PC-9 (cell line): ENCODE measurements at regions not wholly inside any gene's neighbourhood (a gene's known extent, or its start where the extent isn't known, plus 50 kb on each side); places are given as distances from the start of the nearest gene placed in this dataset.

ENCODE experiments used
- CTCF ChIP-seq: fragments of 200-600 bp; sonication (generic); conservative IDR thresholded peaks from 2 replicates; pipeline ENCODE4 v1.6.1; 2017; ENCODE audit warnings: mixed run types, antibody characterized with exemption, mild to moderate bottlenecking, moderate library complexity
- EZH2 ChIP-seq: fragments of 200-600 bp; sonication (generic); IDR thresholded peaks from 2 replicates; pipeline ENCODE4 v1.8.0; 2017; ENCODE audit warnings: antibody characterized with exemption, low read depth

GRCh38 chr7:106523482-106523881 lies 137.5 kb downstream of the CCDC71L start:
- TF ChIP-seq CTCF, result no peak
- no peak for TF ChIP-seq EZH2
